Natural killer cell treated with Interleukin-12 subunit alpha and Interleukin-12 subunit beta and Interleukin-15 and Interleukin-18, amount 100 ng/mL, for 72 hours (primary cell): ENCODE measurements at regions not wholly inside any gene's neighbourhood (a gene's known extent, or its start where the extent isn't known, plus 50 kb on each side); places are given as distances from the start of the nearest gene placed in this dataset.

Experiments used
- ATAC-seq, 2 donors: fragments of 150-1000 bp; cut with Tn5 transposase in 1 of 2; sonication (Bioruptor Pico), chemical (Tn5 transposase) in 1 of 2; 2 replicates each; pipeline ENCODE4 v1.10.0; 2021
- DNase-seq: peaks from one replicate; pipeline ENCODE4 v3.0.0; 2022; ENCODE audit warnings: low spot score
- H3K27ac Mint-ChIP-seq, 2 donors: 1 replicate in 1 of 2; 2 replicates in 1 of 2; pipeline ENCODE4 v1.8.0; 2022; ENCODE audit warnings: mixed read lengths in 2 of 2, mild to moderate bottlenecking in 1 of 2, moderate library complexity in 1 of 2
- H3K27me3 Mint-ChIP-seq, 2 donors: 1 replicate in 1 of 2; 2 replicates in 1 of 2; pipeline ENCODE4 v1.8.0; 2022; ENCODE audit warnings: mixed read lengths in 2 of 2
- H3K36me3 Mint-ChIP-seq: one replicate; pipeline ENCODE4 v1.8.0; 2022; ENCODE audit warnings: mixed read lengths
- H3K4me1 Mint-ChIP-seq, 2 donors: 1 replicate in 1 of 2; 2 replicates in 1 of 2; pipeline ENCODE4 v1.8.0; 2022; ENCODE audit warnings: low read depth in 2 of 2, mixed read lengths in 2 of 2, mild to moderate bottlenecking in 1 of 2
- H3K4me3 Mint-ChIP-seq: one replicate; pipeline ENCODE4 v1.8.0; 2022; ENCODE audit warnings: mixed read lengths
- H3K9me3 Mint-ChIP-seq: 2 replicates; pipeline ENCODE4 v1.8.0; 2022; ENCODE audit warnings: mixed read lengths

DNA sequence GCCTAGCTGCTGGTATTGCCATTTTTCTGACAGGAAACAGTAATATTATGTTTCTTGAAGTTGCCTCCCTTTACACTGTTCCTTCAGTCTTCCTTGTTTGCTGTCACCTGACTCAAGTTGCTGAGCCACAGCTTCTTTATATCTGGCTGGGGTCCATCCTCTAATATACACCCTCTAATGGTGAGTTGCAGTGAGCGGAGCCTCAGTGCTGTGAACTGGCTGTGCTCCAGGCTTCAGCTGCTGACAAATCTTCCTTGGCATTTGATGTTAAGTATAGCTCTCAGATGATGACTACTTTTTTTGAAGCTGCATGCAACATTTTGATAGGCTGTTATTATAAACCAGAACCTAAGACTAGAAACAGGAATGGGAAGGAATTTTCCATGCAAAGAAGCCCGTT is 366.7 kb downstream of the NUP35 start:
- Mint-ChIP-seq H3K4me3 (no peak overlapping the region), H3K27ac (no peak overlapping the region), H3K27me3 (no peaks in the 10 kb centered on the region), H3K4me1 (no peaks in the 10 kb centered on the region), H3K9me3 (peaks cover 8% of the 10 kb centered on the region), H3K36me3 (no peaks in the 10 kb centered on the region)
- ATAC-seq (no peak), DNase-seq (no peak)

DNA sequence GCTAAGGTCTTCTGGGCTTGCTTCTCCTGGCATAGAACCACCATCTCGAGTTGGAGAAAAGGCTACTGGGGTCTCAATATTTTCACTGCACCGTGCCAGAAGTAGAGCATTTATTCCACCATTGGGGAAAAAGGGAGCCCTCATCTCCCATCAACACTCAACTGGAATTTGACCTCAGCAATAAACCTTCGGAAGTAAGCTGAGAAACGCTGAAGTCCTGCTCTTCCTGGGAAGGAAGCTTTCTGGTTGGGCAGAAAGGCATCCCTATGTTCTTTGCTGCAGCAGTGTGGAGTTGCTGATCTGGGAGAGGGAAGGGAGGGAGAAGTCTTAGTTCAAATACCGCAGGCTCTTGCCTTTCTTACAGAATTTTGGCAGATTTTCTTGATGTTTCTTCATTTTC is 368.8 kb downstream of the NUP35 start:
- Mint-ChIP-seq H3K27me3 (no peaks in the 10 kb centered on the region), H3K4me1 (no peaks in the 10 kb centered on the region), H3K36me3 (no peaks in the 10 kb centered on the region), H3K9me3 (peaks cover 12% of the 10 kb centered on the region), H3K27ac (no peak overlapping the region), H3K4me3 (no peak overlapping the region)
- ATAC-seq, result no peak
- DNase-seq, result no peak

DNA sequence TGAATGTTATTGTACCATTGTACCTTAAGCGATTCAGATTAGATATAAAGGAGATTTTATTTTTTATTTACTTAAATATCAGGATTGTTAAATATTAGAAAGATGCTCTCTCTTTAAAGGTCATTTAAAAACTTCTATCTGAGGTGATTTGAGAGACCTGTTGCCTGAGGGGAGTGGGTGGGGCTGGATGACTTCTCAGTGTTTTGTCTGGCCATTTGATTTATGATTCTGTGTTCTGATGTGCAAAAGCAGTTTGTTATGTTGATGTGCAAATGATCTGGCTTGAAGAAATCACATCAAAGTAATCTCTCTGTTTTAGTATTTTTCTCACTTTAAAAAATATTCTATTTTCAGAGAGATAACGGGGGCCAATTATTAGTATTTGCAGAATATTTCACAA is 370.8 kb downstream of the NUP35 start:
- Mint-ChIP-seq H3K4me3 (no peak overlapping the region), H3K9me3 (peaks cover 10% of the 10 kb centered on the region), H3K36me3 (no peaks in the 10 kb centered on the region), H3K27me3 (no peaks in the 10 kb centered on the region), H3K4me1 (no peaks in the 10 kb centered on the region), H3K27ac (no peak overlapping the region)
- ATAC-seq (no peak), DNase-seq (no peak)

DNA sequence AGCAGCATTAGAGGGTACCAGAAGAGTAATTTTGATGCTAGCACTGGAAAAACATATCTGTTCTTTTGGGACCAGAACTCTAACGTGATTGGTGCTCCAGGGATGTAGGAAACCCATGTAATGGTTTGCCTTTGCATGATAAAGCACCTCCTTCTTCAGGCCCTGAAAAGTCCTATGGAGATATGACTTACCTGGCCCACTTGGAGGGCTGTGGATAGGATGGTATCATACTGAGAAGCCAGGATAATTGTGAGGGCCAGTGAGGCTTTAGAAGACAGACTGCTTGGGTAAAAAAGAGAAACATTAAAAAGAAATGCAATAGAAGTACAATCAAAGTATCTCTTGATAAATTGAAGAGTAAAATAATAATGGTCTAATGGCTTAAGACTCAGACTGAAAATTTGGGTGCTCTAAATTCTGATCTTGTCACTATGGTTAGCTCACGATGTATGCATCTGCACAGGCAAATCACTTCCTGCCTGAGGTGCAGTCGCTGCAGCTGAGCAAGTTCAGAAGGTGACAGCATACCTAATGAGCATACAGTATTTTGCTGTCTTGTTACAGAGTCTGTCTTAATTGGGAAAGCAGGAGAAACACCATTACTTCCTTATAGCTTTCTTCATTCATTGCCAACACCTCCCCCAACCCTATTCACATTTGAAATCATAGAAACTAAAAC is 371.5 kb downstream of the NUP35 start:
- Mint-ChIP-seq H3K4me1 (no peaks in the 10 kb centered on the region), H3K36me3 (no peaks in the 10 kb centered on the region), H3K27me3 (no peaks in the 10 kb centered on the region), H3K4me3 (no peak overlapping the region), H3K27ac (no peak overlapping the region), H3K9me3 (peaks cover 7% of the 10 kb centered on the region)
- no peak for DNase-seq
- ATAC-seq, result no peak

DNA sequence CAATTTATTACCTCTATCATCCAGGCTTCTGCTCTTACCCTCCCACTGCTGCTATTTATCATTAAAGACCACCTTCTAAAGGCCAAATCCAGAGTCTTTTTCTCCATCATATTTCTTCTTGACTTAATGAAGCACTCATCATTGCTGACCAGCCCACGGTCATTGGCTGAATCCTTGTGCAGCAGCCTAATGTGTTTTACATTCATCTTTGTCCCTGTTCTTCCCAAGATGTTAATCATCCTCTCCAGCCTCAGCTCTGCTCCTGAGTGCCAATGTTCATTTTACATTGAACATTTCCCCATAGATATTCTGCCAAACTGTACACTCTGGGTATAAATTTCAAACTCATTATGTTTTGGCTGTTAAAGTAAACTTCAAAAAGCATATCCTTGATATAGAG is 373.6 kb downstream of the NUP35 start:
- Mint-ChIP-seq H3K36me3 (no peaks in the 10 kb centered on the region), H3K27me3 (no peaks in the 10 kb centered on the region), H3K9me3 (peaks cover 10% of the 10 kb centered on the region), H3K4me3 (no peak overlapping the region), H3K4me1 (no peaks in the 10 kb centered on the region), H3K27ac (no peak overlapping the region)
- no peak for ATAC-seq
- DNase-seq, result no peak

DNA sequence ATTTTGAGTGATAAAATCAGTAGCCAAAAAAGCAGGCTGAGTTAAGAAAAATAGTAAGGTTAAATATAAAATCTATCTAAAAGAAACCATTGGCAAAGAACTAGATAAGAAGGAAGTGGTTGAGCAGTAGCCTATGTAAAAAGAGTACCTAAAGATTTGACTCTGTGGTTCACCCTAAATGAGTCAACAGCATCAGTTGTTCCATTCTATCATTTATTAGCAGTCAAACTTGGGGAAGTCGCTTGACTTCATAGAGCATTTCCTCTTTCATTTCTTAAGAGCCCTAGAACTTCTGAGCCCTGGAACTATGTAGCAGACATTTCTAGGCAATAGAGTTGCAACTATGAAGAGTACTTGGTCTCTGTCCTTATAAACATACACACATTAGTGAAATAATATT is 381.7 kb downstream of the NUP35 start:
- Mint-ChIP-seq H3K4me1 (no peaks in the 10 kb centered on the region), H3K36me3 (peaks cover 5% of the 10 kb centered on the region), H3K27ac (no peak overlapping the region), H3K27me3 (no peaks in the 10 kb centered on the region), H3K9me3 (peaks cover 18% of the 10 kb centered on the region), H3K4me3 (no peak overlapping the region)
- DNase-seq (no peak), ATAC-seq (no peak)

DNA sequence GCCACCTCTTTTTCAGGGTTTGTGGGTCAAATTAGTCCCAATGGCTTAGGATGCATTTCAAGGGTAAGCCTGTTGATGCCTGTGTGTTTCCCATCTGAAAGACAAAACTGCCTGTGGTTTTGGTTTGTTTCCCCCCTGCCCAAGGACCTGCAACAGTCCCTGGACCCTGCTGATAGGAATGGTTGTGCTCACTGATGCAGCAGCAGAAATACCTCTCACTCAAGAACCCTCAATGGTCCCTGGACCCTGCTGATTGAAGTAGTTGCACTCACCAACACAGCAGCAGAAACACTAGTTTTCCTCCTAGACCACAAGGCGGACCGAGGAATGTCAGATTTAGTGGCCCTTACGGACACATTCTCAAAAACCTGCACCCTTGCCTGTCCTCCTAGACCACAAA is 386.9 kb downstream of the NUP35 start:
- no peaks in the 10 kb centered on the region for H3K4me1 Mint-ChIP-seq

DNA sequence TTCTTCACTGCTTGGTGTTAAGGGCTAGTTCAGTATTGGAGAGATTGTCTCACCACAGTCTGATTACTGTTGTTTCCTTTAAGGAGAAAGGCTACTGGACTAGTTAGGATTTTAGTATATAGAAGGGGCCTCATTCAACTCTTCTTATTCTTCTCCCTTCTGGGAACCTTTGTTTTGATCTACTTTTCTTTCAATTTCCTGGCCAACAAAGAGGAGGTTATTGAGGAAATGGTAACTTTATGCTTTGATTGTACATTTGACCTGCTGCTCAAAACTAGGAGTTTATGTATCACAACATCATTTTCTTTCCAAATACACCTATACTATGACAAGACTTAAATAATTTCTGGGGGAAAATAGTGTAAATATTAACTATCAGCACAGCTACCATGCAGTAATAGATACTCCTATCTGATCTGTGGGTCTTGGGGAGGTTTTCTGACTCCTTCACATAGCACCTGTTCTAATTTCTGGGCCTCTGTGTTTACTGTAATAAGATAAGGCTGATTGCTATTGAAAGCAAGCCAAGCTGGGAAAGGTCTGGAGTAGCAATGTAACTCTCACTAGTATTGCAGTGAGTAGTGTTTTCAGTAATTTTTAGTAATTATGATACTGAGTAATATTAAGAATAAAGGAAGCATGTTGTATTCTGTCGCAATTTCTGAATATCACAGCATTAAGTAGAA is 395.3 kb downstream of the NUP35 start:
- no peaks in the 10 kb centered on the region for H3K4me1 Mint-ChIP-seq
- DNase-seq (no peak), ATAC-seq (no peak)
- peaks cover 28% of the 10 kb centered on the region for H3K9me3 Mint-ChIP-seq
- H3K27me3 Mint-ChIP-seq, result no peaks in the 10 kb centered on the region
- H3K27ac Mint-ChIP-seq, result no peak overlapping the region
- no peaks in the 10 kb centered on the region for H3K36me3 Mint-ChIP-seq
- no peak overlapping the region for H3K4me3 Mint-ChIP-seq

More for the DNA sequence above, 386.9 kb downstream of the NUP35 start:
- Mint-ChIP-seq H3K4me3 (no peak overlapping the region), H3K27ac (no peak overlapping the region), H3K9me3 (peaks cover 8% of the 10 kb centered on the region), H3K27me3 (no peaks in the 10 kb centered on the region), H3K36me3 (peaks cover 5% of the 10 kb centered on the region)
- DNase-seq, result no peak
- no peak for ATAC-seq

DNA sequence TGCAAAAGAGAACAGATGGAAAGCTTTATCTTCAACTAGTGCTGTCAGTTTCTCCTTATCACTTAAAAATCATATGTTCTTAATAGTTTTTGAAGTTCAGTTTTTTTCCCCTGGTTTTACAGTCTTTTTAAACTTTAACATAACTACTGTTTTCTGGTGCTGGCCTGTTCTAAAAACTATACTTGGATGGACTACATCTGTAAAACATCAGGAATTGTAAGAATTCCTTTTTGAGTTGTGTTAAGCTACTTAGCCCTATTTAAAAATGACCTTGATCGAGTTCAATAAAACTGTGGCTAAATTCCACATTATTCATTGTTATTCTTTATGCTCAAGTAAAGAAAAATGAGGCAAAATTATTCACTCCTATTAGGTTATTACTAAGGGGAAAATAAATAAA is 397.7 kb downstream of the NUP35 start:
- no peak overlapping the region for H3K27ac Mint-ChIP-seq
- DNase-seq, result no peak
- no peaks in the 10 kb centered on the region for H3K36me3 Mint-ChIP-seq
- ATAC-seq, result no peak
- no peak overlapping the region for H3K4me3 Mint-ChIP-seq
- H3K4me1 Mint-ChIP-seq, result no peaks in the 10 kb centered on the region
- H3K9me3 Mint-ChIP-seq, result peaks cover 26% of the 10 kb centered on the region
- no peaks in the 10 kb centered on the region for H3K27me3 Mint-ChIP-seq

DNA sequence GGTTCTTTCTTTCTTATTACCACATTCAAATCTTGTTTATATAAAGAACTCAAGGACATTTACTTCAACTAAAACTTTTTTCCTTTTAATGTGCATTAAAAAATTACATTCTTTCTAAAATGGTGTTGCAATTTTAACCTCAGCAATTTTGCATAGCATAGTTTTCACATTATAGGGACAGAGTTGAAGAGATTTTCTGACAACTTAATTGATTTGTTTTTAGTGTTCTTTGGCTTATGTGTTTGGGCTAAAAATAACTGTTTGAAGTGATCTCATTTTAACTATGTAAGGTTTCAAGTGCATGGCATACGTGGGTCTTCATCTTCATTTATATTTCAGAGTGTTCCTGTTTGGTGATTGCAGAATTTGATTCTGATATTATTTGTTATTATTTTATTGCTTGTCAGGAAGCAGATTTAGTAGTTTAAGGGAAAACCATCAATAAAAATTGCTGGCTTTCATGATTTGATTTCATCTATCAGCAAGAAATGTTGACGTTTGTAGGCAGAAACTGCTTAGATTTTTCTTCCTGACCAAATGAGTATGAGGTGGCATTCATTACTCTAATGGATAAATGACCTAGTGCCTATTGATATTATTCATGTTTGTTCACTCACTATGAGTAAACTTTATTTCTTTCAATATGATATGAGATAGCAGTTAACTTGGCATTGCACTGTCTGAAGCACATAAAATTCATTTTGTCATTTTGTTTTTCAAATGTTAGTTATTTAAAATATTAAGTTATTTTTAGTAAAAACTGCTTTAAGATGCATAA is 398.4 kb downstream of the NUP35 start:
- DNase-seq (no peak), ATAC-seq (no peak)
- peaks cover 30% of the 10 kb centered on the region for H3K9me3 Mint-ChIP-seq
- no peaks in the 10 kb centered on the region for H3K36me3 Mint-ChIP-seq
- H3K27ac Mint-ChIP-seq, result no peak overlapping the region
- no peaks in the 10 kb centered on the region for H3K4me1 Mint-ChIP-seq
- H3K4me3 Mint-ChIP-seq, result no peak overlapping the region
- no peaks in the 10 kb centered on the region for H3K27me3 Mint-ChIP-seq

DNA sequence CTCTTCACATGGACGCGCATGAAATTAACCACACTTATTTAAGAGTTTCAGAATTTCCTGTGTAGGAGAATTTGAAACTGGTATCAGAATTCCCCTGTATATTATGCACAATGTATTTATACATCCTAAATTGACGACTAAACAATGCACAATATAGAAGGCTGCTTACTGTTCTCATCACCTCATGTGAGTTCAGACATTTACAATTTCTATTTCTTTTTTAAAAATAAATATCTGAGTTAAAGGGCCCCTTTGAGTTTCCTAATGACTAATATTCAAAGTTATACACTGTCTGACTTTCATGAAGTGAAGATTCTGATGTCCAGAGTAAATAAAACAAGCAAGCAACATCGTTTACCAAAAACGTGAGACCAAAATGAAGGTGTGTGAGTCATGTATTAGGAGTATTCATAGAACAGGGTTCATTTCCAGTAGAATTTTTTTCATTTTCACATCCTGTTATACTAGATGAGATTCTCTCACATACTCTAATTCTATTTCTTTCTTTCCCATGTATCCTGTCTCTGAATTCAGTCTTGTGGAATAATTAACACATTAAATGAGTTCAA is 406.2 kb downstream of the NUP35 start:
- Mint-ChIP-seq H3K27ac (no peak overlapping the region), H3K4me1 (no peaks in the 10 kb centered on the region), H3K9me3 (peaks cover 17% of the 10 kb centered on the region), H3K36me3 (no peaks in the 10 kb centered on the region), H3K27me3 (no peaks in the 10 kb centered on the region), H3K4me3 (no peak overlapping the region)
- ATAC-seq (no peak), DNase-seq (no peak)

DNA sequence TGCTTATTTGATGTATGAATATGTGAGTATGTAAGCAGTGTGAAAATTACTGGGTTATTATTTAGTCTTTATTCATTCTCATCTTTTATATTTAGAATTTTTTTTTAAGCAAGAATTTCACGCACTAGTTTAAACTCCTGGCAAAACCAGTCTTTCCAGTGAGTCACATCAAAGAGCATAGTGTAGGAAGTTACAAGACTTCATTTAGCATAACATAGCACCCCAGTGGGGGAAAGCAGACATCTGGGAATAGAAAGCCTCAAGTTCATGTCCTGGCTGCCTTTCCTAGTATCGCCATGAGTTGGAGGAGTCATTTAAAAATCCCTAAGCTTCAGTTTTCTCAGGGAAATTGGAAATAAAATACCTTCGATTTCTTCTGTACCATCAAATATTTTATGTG is 408.3 kb downstream of the NUP35 start:
- Mint-ChIP-seq H3K9me3 (peaks cover 11% of the 10 kb centered on the region), H3K27me3 (no peaks in the 10 kb centered on the region), H3K4me1 (no peaks in the 10 kb centered on the region), H3K4me3 (no peak overlapping the region), H3K27ac (no peak overlapping the region), H3K36me3 (no peaks in the 10 kb centered on the region)
- DNase-seq (no peak), ATAC-seq (no peak)

DNA sequence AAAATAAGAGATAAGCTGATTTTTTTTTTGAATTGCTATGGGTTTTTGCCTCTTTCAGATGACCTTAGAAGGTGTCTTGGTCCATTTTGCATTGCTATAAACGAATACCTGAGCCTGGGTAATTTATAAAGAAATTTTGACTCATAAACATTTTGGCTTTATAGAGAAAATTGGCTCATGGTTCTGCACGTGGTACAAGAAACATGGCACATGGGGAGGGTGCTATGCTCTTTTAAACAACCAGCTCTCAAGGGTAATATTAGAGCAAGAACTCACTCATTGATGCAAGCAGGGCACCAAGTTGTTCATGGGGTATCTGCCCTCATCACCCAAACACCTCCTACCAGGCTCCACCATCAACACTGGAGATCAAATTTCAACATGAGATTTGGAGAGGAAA is 408.8 kb downstream of the NUP35 start:
- H3K27me3 Mint-ChIP-seq, result no peaks in the 10 kb centered on the region
- H3K27ac Mint-ChIP-seq, result no peak overlapping the region
- H3K36me3 Mint-ChIP-seq, result no peaks in the 10 kb centered on the region
- no peak overlapping the region for H3K4me3 Mint-ChIP-seq
- H3K9me3 Mint-ChIP-seq, result peaks cover 7% of the 10 kb centered on the region
- DNase-seq (no peak), ATAC-seq (no peak)
- H3K4me1 Mint-ChIP-seq, result no peaks in the 10 kb centered on the region

DNA sequence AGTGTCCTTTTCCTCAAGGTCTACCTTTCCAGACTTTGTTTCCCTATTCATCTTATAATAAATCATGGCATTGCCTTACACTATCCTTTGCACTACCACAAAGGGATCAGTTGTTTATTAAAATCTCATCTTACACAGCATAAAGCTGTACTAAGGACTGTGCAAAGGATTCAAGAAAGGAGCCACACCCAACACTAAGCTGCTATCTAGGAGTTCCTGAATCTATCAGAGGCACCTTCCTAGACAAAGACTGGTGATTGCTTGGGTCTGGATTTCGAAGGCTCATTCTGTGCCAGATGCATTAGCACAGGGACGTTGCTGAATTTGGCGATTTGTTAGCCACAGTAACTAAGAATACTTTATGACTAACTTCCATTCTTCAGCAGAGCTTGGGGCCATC is 412.0 kb downstream of the NUP35 start:
- ATAC-seq, result no peak
- Mint-ChIP-seq H3K36me3 (no peaks in the 10 kb centered on the region), H3K4me1 (no peaks in the 10 kb centered on the region), H3K27me3 (no peaks in the 10 kb centered on the region), H3K27ac (no peak overlapping the region), H3K4me3 (no peak overlapping the region), H3K9me3 (peaks cover 3% of the 10 kb centered on the region)
- DNase-seq, result no peak
